Endodermal cell (in vitro differentiated cells): ENCODE measurements at regions not wholly inside any gene's neighbourhood (a gene's known extent, or its start where the extent isn't known, plus 50 kb on each side); places are given as distances from the start of the nearest gene placed in this dataset.

Experiments used
- DNase-seq: peaks from one replicate; pipeline ENCODE4 v3.0.0-alpha.2; 2017
- H3K27ac ChIP-seq: 2 replicates; pipeline ENCODE4 v1.5.1; 2013; ENCODE audit warnings: mild to moderate bottlenecking, low read depth, low read length, moderate library complexity
- H3K27me3 ChIP-seq: 2 replicates; pipeline ENCODE4 v1.6.1; 2013; ENCODE audit warnings: mild to moderate bottlenecking, low read length, moderate library complexity; ENCODE audit not compliant: insufficient read depth, control insufficient read depth, poor library complexity, severe bottlenecking
- H3K36me3 ChIP-seq: 2 replicates; pipeline ENCODE4 v1.7.0; 2013; ENCODE audit warnings: mild to moderate bottlenecking, low read length, moderate library complexity; ENCODE audit not compliant: control insufficient read depth, insufficient read depth
- H3K4me1 ChIP-seq: one replicate; pipeline ENCODE4 v1.7.0; 2013; ENCODE audit warnings: low read length; ENCODE audit not compliant: control insufficient read depth, insufficient read depth
- H3K4me3 ChIP-seq: 2 replicates; pipeline ENCODE4 v1.5.1; 2013; ENCODE audit warnings: mild to moderate bottlenecking, low read length, moderate library complexity
- H3K9ac ChIP-seq: 2 replicates; pipeline ENCODE4 v1.6.1; 2013; ENCODE audit warnings: mild to moderate bottlenecking, low read length, moderate library complexity; ENCODE audit not compliant: poor library complexity, severe bottlenecking; ENCODE audit errors: extremely low read depth
- H3K9me3 ChIP-seq: 2 replicates; pipeline ENCODE4 v1.6.1; 2013; ENCODE audit warnings: mild to moderate bottlenecking, low read length, moderate library complexity; ENCODE audit not compliant: control insufficient read depth
- H3K27ac Mint-ChIP-seq: 2 replicates; pipeline ENCODE4 v1.8.0; 2020; ENCODE audit warnings: mixed read lengths
- H3K27me3 Mint-ChIP-seq: 2 replicates; pipeline ENCODE4 v1.8.0; 2021; ENCODE audit warnings: mild to moderate bottlenecking, mixed read lengths; ENCODE audit not compliant: insufficient read depth
- H3K36me3 Mint-ChIP-seq: 2 replicates; pipeline ENCODE4 v1.8.0; 2020; ENCODE audit warnings: low read depth, mixed read lengths
- H3K4me1 Mint-ChIP-seq: 2 replicates; pipeline ENCODE4 v1.8.0; 2020; ENCODE audit warnings: mixed read lengths
- H3K4me3 Mint-ChIP-seq: 2 replicates; pipeline ENCODE4 v1.8.0; 2020; ENCODE audit warnings: mild to moderate bottlenecking, moderate library complexity, mixed read lengths
- H3K9me3 Mint-ChIP-seq: 2 replicates; pipeline ENCODE4 v1.8.0; 2020; ENCODE audit warnings: mild to moderate bottlenecking, mixed read lengths
- CTCF ChIP-seq: fragments of 200-600 bp; sonication (generic); conservative IDR thresholded peaks from 2 replicates; pipeline ENCODE4 v1.5.0; 2021; ENCODE audit warnings: antibody characterized with exemption, mild to moderate bottlenecking
- WGBS, 2 experiments: methylation state at CpG; one replicate each; pipeline versions ENCODE4 v1.1.5 to v1.1.7; 2013; ENCODE audit warnings: missing lambda C conversion rate in 2 of 2, mixed read lengths in 1 of 2; ENCODE audit not compliant: insufficient coverage in 1 of 2, insufficient read length in 1 of 2; 5-methylcytosine and 5-hydroxymethylcytosine counted together

- Mint-ChIP-seq H3K27me3 (no peaks in the 10 kb centered on the region), H3K4me1 (no peaks in the 10 kb centered on the region)
Observed at GRCh38 chr12:90773491-90773890, 181.5 kb downstream of the CCER1 start.

GRCh38 chr12:90770861-90771260 is 184.1 kb downstream of the CCER1 start:
- no peaks in the 10 kb centered on the region for H3K27me3 ChIP-seq
- no peaks in the 10 kb centered on the region for H3K4me1 ChIP-seq
- no peaks in the 10 kb centered on the region for H3K36me3 ChIP-seq
- Mint-ChIP-seq H3K4me3 (no peak overlapping the region), H3K4me1 (no peaks in the 10 kb centered on the region), H3K27me3 (no peaks in the 10 kb centered on the region), H3K36me3 (no peaks in the 10 kb centered on the region), H3K9me3 (no peaks in the 10 kb centered on the region), H3K27ac (no peak overlapping the region)
- H3K27ac ChIP-seq = no peak overlapping the region
- no peak overlapping the region for H3K4me3 ChIP-seq
- WGBS, 2 experiments = no CpG with 5 or more reads among the region's 1 CpG
- H3K9ac ChIP-seq = no peak overlapping the region
- TF ChIP-seq CTCF = no peak
- H3K9me3 ChIP-seq = no peaks in the 10 kb centered on the region
- DNase-seq = no peak

More at GRCh38 chr12:90773491-90773890, 181.5 kb downstream of the CCER1 start:
- H3K4me3 ChIP-seq = no peak overlapping the region
- WGBS, 2 experiments = 86 to 100% methylated on average over 1 of the region's 1 CpG
- no peak overlapping the region for H3K27ac ChIP-seq
- no peak overlapping the region for H3K27ac Mint-ChIP-seq
- H3K9me3 ChIP-seq = no peaks in the 10 kb centered on the region
- no peak overlapping the region for H3K4me3 Mint-ChIP-seq
- H3K36me3 ChIP-seq = no peaks in the 10 kb centered on the region
- H3K4me1 ChIP-seq = no peaks in the 10 kb centered on the region
- no peaks in the 10 kb centered on the region for H3K27me3 ChIP-seq
- no peaks in the 10 kb centered on the region for H3K36me3 Mint-ChIP-seq
- no peak for TF ChIP-seq CTCF
- no peak overlapping the region for H3K9ac ChIP-seq
- peaks cover 5% of the 10 kb centered on the region for H3K9me3 Mint-ChIP-seq
- DNase-seq = no peak

GRCh38 chr12:90757957-90758356 is 197.0 kb downstream of the CCER1 start:
- H3K36me3 ChIP-seq = no peaks in the 10 kb centered on the region
- DNase-seq = no peak
- H3K27ac ChIP-seq = no peak overlapping the region
- no peak overlapping the region for H3K9ac ChIP-seq
- 89 to 100% methylated on average over 1 of the region's 1 CpG for WGBS, 2 experiments
- no peaks in the 10 kb centered on the region for H3K9me3 Mint-ChIP-seq
- no peaks in the 10 kb centered on the region for H3K9me3 ChIP-seq
- no peaks in the 10 kb centered on the region for H3K36me3 Mint-ChIP-seq
- no peaks in the 10 kb centered on the region for H3K27me3 Mint-ChIP-seq
- no peak overlapping the region for H3K4me3 ChIP-seq
- H3K4me1 Mint-ChIP-seq = no peaks in the 10 kb centered on the region
- no peak overlapping the region for H3K4me3 Mint-ChIP-seq
- no peaks in the 10 kb centered on the region for H3K27me3 ChIP-seq
- H3K4me1 ChIP-seq = no peaks in the 10 kb centered on the region
- TF ChIP-seq CTCF = no peak
- H3K27ac Mint-ChIP-seq = no peak overlapping the region
